Stimulated activated CD4-positive, alpha-beta T cell treated with anti-CD3 and anti-CD28 coated beads, Interleukin-4, amount 100 ng/mL, for 48 hours (primary cell): ENCODE measurements at regions not wholly inside any gene's neighbourhood (a gene's known extent, or its start where the extent isn't known, plus 50 kb on each side); places are given as distances from the start of the nearest gene placed in this dataset.

ENCODE experiments used
- DNase-seq, 2 donors: peaks; one replicate each; pipeline ENCODE4 v3.0.0-alpha.2; 2020; ENCODE audit warnings: low read depth in 2 of 2

DNA sequence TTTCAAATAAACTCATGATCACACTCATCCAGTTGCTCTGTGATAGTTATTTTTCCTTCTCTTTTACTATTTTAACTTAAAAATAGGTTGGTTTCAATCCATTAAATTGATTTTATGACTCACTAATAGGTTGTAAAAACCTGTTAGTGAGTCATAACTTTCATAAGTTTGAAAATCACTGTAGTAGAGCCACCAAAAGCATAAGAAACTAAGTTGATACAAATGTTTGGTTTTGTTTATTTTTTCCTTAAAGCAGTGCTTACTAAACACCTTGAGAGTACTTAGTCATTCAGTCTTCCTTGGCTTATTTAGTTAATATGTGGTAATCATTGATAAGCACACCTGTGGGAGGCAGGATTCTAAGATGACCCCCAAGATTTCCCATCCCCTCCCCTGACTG, 312.1 kb upstream of the MAN1A1 start:
- DNase-seq = no peak

- no peak for DNase-seq
Measured at GRCh38 chr6:119661078-119661477, 311.5 kb upstream of the MAN1A1 start.

GRCh38 chr6:119658917-119659316, 309.4 kb upstream of the MAN1A1 start:
- no peak for DNase-seq

GRCh38 chr6:119655124-119655523, 305.6 kb upstream of the MAN1A1 start:
- DNase-seq = no peak

DNA sequence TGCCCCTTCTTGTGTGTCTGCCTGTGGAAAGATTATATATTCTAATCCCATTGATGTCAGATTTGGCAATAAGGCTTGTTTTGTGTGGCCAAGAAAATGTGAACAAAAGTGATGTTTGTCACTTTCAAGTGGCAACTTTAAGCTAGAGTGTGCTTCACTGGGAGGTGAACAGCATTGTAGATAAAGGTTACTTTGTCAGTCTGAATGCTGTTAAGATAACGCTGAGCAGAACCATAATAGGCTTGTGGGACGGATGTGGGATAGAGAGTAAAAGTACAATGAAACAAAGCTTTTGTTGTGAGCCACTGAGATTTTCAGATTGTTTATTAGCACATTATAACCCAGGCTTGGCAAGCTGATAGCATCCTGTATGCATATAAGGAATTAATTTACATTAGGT, 303.8 kb upstream of the MAN1A1 start:
- DNase-seq = no peak

- DNase-seq = no peak
Measured at GRCh38 chr6:119649531-119649930, 300.0 kb upstream of the MAN1A1 start.

- DNase-seq = no peak
Measured at GRCh38 chr6:119647309-119647708, 297.7 kb upstream of the MAN1A1 start.

GRCh38 chr6:119643876-119644275, 294.3 kb upstream of the MAN1A1 start:
- DNase-seq = no peak

DNA sequence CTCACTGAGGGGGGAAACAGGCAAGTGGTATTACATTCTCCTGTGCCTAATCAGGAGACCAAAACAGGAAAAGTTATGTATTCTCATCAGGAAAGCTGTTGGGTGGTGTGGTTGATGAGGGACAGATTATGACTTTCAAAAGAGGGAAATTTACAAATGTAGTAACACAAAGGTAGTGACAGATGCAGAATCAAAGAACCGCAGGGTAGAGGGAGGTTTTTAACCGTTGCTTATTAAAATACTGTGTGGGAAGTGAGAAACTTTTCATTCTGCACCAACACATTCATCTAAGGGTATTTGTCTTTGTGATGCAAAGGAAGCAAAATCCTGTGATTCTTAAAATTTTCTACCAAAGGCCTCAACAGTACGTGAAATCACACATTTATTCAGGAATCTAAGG, 288.2 kb upstream of the MAN1A1 start:
- no peak for DNase-seq

DNA sequence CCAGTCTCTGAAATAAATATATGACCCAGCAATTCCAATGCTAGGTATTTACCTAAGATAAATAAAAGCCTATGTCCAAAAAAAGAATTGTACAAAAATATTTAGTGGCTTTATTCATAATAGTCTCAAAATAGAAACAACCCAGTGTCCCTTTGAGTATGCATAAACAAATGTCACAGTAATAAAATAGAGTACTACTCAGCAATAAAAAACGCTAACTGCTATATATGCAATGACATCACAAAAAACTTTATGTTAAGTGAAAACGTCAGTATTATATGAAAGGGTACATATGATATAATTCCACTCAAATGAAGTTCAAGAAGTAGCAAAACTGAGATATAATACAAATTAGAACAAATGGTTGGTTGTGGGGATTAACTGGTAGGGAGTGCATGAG, 286.5 kb upstream of the MAN1A1 start:
- DNase-seq = no peak

DNA sequence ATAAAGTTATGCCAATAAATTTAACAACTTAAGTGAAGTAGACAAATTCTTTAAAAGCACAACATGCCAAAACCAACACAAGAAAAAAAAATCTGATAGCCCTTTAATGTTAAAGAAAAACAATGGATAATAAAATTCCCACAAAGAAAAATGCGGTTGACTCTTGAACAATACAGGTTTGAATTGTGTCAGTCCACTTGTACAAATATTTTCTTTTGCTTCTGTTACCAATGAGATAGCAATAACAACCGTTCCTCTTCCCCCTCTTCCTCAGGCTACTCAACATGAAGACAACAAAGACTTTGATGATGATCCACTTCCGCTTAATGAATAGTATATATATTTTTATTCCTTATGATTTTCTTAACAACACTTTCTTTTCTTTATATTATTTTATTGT, 283.9 kb upstream of the MAN1A1 start:
- no peak for DNase-seq

GRCh38 chr6:119630561-119631192, 281.1 kb upstream of the MAN1A1 start:
- DNase-seq = no peak

GRCh38 chr6:119628691-119629594, 279.4 kb upstream of the MAN1A1 start:
- no peak for DNase-seq

GRCh38 chr6:119627908-119628669, 278.5 kb upstream of the MAN1A1 start:
- DNase-seq = no peak

GRCh38 chr6:119626884-119627619, 277.5 kb upstream of the MAN1A1 start:
- no peak for DNase-seq

GRCh38 chr6:119620846-119621555, 271.4 kb upstream of the MAN1A1 start:
- DNase-seq = no peak

DNA sequence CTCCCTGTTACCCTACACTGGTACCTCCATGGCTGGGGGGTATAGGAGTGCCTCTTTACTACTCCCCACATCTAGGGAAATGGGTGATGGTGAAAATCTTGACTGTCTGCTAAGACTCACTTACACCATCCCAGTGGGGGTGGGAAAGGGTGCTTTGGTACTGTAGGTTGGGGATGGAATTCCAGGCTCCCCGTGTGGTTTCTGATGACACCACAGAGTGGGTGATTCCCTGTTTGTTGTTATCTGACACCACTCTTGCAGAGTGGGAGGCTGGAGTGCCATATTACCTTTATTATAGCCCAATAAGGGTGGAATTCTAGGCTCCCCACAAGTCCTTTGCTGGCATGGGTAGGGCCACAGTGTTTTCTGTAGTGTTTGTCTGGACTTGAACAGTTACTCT, 264.6 kb upstream of the MAN1A1 start:
- DNase-seq = no peak

GRCh38 chr6:119612911-119613381, 263.4 kb upstream of the MAN1A1 start:
- no peak for DNase-seq

GRCh38 chr6:119612176-119612891, 262.8 kb upstream of the MAN1A1 start:
- DNase-seq = no peak

- DNase-seq = no peak
Measured at GRCh38 chr6:119610754-119611153, 261.2 kb upstream of the MAN1A1 start.
